ENCODE measurements at regions not wholly inside any gene's neighbourhood (a gene's known extent, or its start where the extent isn't known, plus 50 kb on each side); places are given as distances from the start of the nearest gene placed in this dataset.

- TF ChIP-seq CTCF (IDR thresholded peaks at IDR 0.05) (no peak), POLR2A (IDR thresholded peaks at IDR 0.05) (no peak)
Measured at GRCh38 chr4:18937080-18937479, 915.5 kb upstream of the LCORL start.

All from esophagus squamous epithelium (tissue), 4 donors.